NOMO-1 treated with dmso at 0.1 percent for 144 hours (cell line): ENCODE measurements at regions not wholly inside any gene's neighbourhood (a gene's known extent, or its start where the extent isn't known, plus 50 kb on each side); places are given as distances from the start of the nearest gene placed in this dataset.

ENCODE experiments used
- DNase-seq: peaks from one replicate; lab custom pipeline; 2025; ENCODE audit not compliant: unreplicated experiment; lab: John Stamatoyannopoulos, UW

DNA sequence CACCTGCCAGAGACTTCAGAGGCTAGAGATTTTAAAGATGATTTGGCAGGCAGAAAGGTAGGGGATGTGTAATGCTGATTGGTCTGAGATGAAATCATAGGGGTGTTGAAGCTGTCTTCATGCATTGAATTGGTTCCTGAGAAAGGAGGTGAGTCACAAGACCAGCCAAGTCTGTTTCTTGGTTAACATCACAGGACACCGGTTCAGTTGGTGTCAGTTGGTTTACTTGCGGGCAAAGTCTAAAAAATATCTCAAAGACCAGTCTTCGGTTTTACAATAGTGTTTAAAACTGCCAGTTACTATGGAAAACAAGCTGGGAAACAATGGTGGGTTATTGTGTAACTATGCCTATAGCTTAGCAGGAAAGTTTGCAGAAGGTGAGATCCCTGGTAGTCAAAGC is 305.9 kb downstream of the BARHL2 start:
- no peak for DNase-seq

GRCh38 chr1:90407737-90408136 is 309.4 kb downstream of the BARHL2 start:
- no peak for DNase-seq

- DNase-seq, result no peak
These were observed 311.4 kb downstream of the BARHL2 start for GRCh38 chr1:90405726-90406125.

- no peak for DNase-seq
These were observed 313.9 kb downstream of the BARHL2 start for GRCh38 chr1:90402893-90403849.

DNA sequence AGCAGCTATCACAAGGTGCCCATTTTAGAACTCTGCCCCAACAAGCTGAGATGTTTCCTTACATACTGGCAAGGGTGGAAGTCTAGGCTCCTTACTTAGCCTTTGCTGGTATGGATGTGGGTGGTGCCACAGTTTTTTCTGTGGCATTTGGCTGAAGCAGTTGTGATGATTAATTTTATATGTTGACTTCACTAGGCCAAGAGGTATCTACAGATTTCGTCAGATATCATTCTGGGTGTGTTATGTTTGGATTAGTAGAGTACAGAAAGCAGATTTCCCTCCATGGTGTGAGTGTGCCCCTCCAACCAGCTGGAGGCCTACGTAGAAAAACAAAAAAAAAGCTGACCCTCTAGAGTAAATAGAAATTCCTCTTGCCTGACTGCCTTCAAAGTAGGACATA is 317.0 kb downstream of the BARHL2 start:
- no peak for DNase-seq

DNA sequence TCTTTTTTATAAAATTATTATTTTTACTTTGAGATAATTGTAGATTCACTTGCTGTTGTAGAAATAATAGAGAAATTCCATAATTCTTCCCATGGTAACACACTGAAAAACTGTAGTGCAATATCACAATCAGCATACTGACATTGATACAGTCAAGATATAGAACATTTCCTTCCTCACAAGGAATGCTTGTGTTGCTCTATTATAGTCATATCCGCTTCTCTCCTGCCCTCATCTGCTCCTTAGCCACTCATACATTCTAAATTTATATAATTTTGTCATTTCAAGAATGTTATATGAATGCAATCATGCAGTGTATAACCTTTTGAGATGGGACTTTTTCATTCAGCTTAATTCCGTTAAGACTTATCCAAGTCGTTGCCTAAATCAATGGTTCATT is 320.2 kb downstream of the BARHL2 start:
- DNase-seq, result no peak

DNA sequence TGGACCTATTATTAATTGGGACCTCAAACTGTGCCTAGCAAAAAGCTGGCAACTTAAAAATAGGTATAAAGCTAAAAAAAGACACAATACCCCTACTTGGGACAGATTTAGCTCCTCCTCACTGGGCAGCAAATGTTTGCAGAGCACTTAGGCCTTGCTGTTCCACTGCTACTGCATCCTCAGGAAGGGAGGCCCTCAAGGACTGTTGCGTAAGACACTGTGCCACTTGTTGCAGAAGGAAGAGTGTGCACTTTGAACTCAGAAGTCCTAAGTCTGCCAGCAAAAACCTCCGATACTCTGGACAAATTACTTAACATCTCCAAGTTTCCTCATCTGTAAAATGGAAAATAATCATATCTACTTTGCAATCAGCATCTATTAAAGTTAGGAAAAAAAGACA is 322.9 kb downstream of the BARHL2 start:
- DNase-seq, result peak; percentile 5

GRCh38 chr1:90393025-90393424 is 324.1 kb downstream of the BARHL2 start:
- no peak for DNase-seq

GRCh38 chr1:90391126-90391525 is 326.0 kb downstream of the BARHL2 start:
- no peak for DNase-seq

DNA sequence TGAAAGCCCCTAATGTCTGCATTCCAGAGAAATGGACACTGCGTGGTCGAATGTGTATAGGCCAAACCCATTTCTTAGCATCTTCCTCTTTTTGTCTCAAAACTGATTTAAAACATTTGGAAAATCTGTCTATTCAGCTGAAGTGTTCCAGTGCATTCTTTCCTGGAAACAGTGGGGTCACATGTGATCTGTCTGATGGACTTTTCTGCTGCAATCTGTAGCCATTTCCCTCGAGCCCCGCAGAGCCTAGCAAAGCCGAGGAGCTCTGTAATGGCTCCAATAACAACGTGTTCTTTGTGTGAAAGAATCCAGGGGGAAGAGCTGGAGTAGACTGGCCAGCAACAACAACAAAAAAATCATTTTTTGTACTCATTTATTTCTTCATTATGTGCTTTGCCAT is 329.3 kb downstream of the BARHL2 start:
- DNase-seq, result no peak

DNA sequence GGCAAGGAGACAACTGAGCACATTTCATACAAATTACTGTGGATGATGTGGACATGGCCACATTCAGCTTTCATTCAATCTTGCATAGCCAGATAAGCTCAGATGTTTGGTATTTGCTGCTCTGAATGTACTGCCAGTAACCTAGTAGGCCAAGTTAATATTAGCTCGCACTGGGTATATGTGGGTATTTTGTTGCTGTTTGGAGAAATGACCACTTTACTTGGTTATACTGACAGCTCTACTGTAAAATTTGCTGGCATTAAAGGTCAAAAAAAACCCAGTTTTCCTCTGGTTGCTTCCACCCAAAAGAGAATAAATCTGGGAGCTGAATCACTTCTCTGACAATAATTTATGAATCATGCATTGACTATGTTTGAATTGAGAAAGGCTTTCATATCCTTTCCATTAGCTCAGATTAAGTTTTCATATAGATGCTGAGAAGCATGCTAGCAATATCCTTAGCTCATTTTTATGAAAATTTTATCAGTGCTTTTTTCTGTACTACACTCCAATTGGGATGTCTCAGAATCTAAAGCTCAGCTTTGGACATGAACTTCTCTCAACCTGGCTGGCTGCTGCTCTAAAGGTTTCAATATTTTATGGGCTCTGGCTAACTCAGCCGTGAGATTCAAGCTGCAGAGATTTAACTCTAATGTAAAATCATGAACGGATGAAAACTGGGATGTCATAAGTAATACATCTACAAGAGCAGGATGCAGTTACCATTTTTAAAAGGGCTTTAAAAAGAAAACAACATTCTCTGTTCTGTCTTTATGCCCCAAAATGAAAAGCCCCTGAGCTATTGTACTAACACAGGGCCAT is 330.0 kb downstream of the BARHL2 start:
- no peak for DNase-seq

GRCh38 chr1:90384193-90384592 is 332.9 kb downstream of the BARHL2 start:
- no peak for DNase-seq

DNA sequence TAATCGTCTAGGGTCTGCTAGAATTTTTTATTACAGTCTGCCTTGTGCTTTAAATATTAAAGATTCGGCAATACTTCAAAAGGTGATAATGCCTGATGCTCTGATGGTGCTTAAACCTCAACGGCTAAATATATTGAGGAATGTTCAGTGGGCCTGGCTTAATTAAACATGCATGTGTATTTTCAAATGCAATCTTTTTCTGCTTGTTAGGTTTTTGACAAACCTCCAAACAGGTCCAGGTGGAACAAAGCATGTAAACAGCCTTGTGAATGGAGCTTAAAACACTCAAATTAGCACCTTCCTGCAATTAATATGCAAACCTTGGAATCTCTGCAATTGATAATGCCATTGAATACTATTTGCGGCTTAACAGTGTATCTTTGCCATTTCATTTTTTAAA is 334.9 kb downstream of the BARHL2 start:
- no peak for DNase-seq

GRCh38 chr1:90381598-90381997 is 335.5 kb downstream of the BARHL2 start:
- no peak for DNase-seq

DNA sequence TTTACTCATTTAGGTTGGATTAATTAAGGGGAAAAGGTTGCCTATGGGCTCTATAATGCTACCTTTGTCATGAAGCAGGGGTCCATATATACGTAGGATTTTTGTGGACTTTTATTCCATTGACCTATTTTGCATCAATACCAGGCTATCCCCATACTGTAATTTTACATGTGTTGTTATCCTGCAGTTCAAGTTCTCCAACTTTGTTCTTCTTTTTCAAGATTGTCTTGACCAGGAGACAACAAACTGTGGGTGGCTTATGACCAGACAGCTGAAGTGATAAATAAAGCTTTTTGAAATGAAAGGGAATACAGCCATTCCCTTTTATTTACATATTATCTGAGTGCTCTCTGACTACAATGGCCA is 345.7 kb downstream of the BARHL2 start:
- DNase-seq, result no peak

DNA sequence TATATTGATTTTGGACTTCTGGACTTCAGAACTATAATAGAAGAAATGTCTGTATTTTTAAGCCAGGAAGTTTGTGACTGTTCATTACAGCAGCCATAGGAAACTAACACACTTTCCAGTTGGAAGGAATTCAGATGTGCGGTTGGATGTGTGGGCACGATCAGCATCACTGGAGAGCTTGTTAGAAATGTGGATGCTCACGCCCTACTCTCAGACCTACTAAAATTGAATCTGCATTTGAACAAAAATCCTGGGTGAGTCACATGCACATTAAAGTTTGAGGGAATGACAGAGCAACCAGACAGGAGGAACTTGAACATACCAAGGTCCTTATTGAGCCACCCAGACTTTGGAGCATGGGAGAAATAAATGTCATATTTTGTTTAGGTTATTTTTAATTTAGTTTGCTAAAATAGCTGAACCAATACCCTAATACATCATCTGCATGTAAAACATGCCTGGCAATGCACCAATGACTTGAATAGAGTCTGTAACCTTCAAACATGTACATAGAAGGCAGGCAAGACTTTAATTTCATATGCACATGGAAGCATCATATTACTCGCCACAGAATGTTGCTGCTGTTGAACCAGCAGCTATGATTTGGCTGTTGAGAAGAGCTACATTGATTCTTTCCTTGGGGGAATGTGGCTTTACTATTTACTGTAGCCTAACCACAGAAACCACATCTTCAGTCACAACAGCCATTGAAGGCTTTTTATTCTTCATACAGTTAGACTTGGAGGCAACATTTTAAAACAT is 346.2 kb downstream of the BARHL2 start:
- DNase-seq, result no peak

DNA sequence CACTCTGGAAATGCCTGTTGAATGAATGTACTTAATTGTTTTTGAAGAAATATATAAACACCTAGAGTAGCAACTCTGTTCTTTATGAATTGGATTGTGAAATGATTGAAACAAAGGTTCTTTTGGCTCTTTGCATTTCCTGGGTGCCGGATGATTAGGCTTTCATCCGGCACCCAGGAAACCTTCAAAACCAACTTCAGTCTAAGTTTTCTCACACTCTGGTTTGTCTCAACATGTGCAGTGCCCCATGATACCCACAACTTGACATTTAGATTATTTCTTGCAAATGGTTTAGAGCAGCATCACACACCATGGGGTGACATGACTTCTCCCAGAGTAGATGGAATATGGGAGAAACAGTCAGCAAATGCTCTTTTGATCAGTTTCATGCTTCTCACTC is 354.9 kb downstream of the BARHL2 start:
- DNase-seq, result no peak

DNA sequence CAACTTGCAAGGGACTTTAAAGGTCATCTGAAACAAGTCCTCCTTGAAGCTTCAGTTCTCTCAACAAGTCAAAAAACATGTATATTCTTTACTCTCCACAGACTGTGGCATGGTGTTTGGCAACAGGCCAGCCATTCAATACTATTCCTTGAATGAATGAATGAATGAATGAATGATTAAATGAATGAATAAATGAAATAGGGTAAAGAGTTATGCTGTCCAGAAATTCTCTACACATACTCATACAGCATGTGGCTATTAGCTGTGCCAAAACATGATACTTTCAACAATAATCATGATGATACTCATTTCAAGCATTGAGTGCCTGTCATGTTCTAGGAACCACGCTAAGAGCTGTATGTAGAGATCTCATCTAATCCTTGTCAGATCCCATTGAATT is 356.1 kb downstream of the BARHL2 start:
- DNase-seq, result no peak

- DNase-seq, result no peak
These were observed 357.1 kb downstream of the BARHL2 start for GRCh38 chr1:90359994-90360393.

DNA sequence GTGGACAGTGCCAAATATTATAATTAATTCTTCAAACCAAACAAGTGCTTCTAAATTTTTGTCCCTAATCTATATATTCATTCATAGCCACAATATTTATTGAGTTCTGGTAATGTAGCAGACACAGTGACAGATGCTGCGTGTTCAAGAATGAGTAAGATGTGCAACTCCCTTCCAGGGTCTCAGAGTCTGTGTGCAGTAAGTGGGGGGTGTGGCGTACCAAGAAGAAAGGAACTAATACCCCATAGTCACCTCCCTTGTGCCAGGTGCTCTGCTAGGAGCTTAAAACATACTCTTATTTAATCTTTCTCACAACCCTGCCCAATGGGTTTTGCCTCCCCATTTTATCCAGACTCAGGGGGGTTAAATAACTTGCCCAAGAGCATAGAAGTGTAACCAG is 358.7 kb downstream of the BARHL2 start:
- DNase-seq, result no peak

GRCh38 chr1:90357995-90358394 is 359.1 kb downstream of the BARHL2 start:
- no peak for DNase-seq
